Transverse colon (tissue), 4 donors: ENCODE measurements at regions not wholly inside any gene's neighbourhood (a gene's known extent, or its start where the extent isn't known, plus 50 kb on each side); places are given as distances from the start of the nearest gene placed in this dataset.

Experiments used
- EP300 ChIP-seq: sonication (generic); formaldehyde crosslinking; IDR thresholded peaks from one replicate; pipeline ENCODE4 v1.6.1; 2017; ENCODE audit warnings: antibody characterized with exemption, low read depth
- POLR2A ChIP-seq: fragments of 450-650 bp; IDR thresholded peaks from one replicate; pipeline ENCODE4 v1.6.1; 2016; ENCODE audit warnings: antibody characterized with exemption, mild to moderate bottlenecking, moderate library complexity
- POLR2AphosphoS5 ChIP-seq, 3 donors: sonication (generic); formaldehyde crosslinking; IDR thresholded peaks; one replicate each; pipeline ENCODE4 v1.6.1; 2016; ENCODE audit warnings: antibody characterized with exemption in 3 of 3
- TF ChIP-seq, protein P1 (sequence below), 5 experiments: fragments of 200-600 bp in 3 of 5; fragments of 450-650 bp in 2 of 5; sonication (generic) in 3 of 5; IDR thresholded peaks; 1 replicate in 2 of 5; 2 replicates in 3 of 5; pipeline ENCODE4 v1.5.1; 2016 to 2017; ENCODE audit warnings: antibody characterized with exemption in 5 of 5, inconsistent platforms in 3 of 5, mild to moderate bottlenecking in 2 of 5, moderate library complexity in 1 of 5

DNA sequence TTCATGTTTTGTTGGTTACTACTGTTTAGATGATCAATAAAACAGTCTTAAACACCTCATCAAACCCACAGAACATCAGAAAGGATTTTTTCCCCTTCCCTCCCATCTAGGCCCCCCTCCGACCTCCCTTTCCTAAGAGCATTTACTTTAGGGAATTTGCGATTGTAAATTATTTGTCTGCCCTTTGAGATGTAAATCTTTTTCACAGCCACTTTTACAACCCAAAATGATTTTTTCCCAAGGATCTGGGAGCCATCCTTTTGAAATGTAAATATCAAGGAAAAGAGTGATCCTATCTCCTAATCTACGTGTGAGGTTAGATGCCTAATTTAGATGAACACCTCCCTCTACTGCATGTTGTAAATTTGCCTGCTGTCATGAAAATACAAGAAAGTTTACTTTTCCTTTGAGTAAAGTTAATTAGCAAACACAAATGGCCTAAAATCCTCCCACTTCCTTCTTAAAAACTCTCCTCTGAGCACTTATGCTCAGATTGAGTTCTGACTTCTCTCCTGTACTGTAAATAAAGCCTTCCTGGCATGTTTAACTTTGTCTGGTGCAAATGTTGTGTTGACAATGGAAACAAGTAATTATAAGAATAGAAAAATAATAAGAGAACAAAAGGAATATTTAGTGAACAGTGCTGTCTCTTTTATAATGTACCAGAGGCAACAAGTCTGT lies 1646.9 kb upstream of the SPRY2 start:
- TF ChIP-seq, protein P1, sequence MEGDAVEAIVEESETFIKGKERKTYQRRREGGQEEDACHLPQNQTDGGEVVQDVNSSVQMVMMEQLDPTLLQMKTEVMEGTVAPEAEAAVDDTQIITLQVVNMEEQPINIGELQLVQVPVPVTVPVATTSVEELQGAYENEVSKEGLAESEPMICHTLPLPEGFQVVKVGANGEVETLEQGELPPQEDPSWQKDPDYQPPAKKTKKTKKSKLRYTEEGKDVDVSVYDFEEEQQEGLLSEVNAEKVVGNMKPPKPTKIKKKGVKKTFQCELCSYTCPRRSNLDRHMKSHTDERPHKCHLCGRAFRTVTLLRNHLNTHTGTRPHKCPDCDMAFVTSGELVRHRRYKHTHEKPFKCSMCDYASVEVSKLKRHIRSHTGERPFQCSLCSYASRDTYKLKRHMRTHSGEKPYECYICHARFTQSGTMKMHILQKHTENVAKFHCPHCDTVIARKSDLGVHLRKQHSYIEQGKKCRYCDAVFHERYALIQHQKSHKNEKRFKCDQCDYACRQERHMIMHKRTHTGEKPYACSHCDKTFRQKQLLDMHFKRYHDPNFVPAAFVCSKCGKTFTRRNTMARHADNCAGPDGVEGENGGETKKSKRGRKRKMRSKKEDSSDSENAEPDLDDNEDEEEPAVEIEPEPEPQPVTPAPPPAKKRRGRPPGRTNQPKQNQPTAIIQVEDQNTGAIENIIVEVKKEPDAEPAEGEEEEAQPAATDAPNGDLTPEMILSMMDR (IDR thresholded peaks at IDR 0.05): no peak
- TF ChIP-seq POLR2AphosphoS5 (IDR thresholded peaks at IDR 0.05): no peak
- TF ChIP-seq POLR2A: no peak
- TF ChIP-seq EP300: no peak
